GM18498 (cell line): ENCODE measurements at regions not wholly inside any gene's neighbourhood (a gene's known extent, or its start where the extent isn't known, plus 50 kb on each side); places are given as distances from the start of the nearest gene placed in this dataset.
"Not testable (repeated sequence)": the region's sequence is repeated elsewhere in the genome, so short reads cannot be mapped to it uniquely, and the experiment has no call there.

Source experiments
- ATAC-seq: cut with Tn5 transposase; IDR thresholded peaks from one replicate; pipeline ENCODE4 v1.9.1; 2021; ENCODE audit warnings: mild to moderate bottlenecking, moderate library complexity; ENCODE audit not compliant: unreplicated experiment

GRCh38 chr5:36739751-36740221 is 133.4 kb downstream of the SLC1A3 start:
- ATAC-seq, result peak; percentile 54

GRCh38 chr5:36740259-36740898 is 134.0 kb downstream of the SLC1A3 start:
- ATAC-seq, result no peak

GRCh38 chr5:36741128-36741527 is 134.7 kb downstream of the SLC1A3 start:
- no peak for ATAC-seq

- peak; percentile 10 for ATAC-seq
Observed at GRCh38 chr5:36743891-36744772, 132.4 kb upstream of the NIPBL start.

- peak; percentile 84 for ATAC-seq
Observed at GRCh38 chr5:36744773-36745589, 131.6 kb upstream of the NIPBL start.

GRCh38 chr5:36747794-36748193 is 128.8 kb upstream of the NIPBL start:
- not testable (repeated sequence) for ATAC-seq

GRCh38 chr5:36751886-36752285 is 124.7 kb upstream of the NIPBL start:
- ATAC-seq, result no peak

- no peak for ATAC-seq
Observed at GRCh38 chr5:36755342-36755741, 121.2 kb upstream of the NIPBL start.

- no peak for ATAC-seq
Observed at GRCh38 chr5:36755920-36756488, 120.6 kb upstream of the NIPBL start.

- no peak for ATAC-seq
Observed at GRCh38 chr5:36756848-36757247, 119.7 kb upstream of the NIPBL start.

- no peak for ATAC-seq
Observed at GRCh38 chr5:36759117-36759516, 117.5 kb upstream of the NIPBL start.

GRCh38 chr5:36763454-36763853 is 113.1 kb upstream of the NIPBL start:
- ATAC-seq, result no peak

- no peak for ATAC-seq
Observed at GRCh38 chr5:36765876-36766275, 110.7 kb upstream of the NIPBL start.

GRCh38 chr5:36766981-36767380 is 109.6 kb upstream of the NIPBL start:
- no peak for ATAC-seq

GRCh38 chr5:36768450-36768849 is 108.1 kb upstream of the NIPBL start:
- no peak for ATAC-seq

GRCh38 chr5:36769129-36769770 is 107.3 kb upstream of the NIPBL start:
- no peak for ATAC-seq

GRCh38 chr5:36770125-36770524 is 106.4 kb upstream of the NIPBL start:
- no peak for ATAC-seq

GRCh38 chr5:36772276-36773140 is 104.1 kb upstream of the NIPBL start:
- no peak for ATAC-seq

GRCh38 chr5:36777105-36777757 is 99.3 kb upstream of the NIPBL start:
- ATAC-seq, result no peak
